ENCODE measurements at regions not wholly inside any gene's neighbourhood (a gene's known extent, or its start where the extent isn't known, plus 50 kb on each side); places are given as distances from the start of the nearest gene placed in this dataset.

DNA sequence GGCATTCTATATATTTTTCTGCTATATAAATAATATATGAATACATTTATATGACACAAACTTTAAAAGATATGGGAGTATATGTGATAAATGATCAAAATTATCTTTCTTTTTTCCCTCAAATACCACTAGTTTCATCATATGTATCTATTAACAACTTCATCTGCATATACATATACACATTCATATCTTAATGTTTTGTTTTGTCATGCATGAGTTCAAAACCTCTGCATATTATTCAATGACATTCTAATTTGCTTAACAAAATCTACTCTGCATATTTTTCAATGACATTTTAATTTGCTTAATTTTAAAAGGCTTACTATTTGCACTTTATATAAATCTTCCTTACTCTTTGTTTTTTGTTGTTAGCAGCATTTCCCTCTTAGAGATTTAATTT, 276.2 kb downstream of the PIK3C3 start:
- TF ChIP-seq POLR2AphosphoS5 (IDR thresholded peaks at IDR 0.05; ENCODE audit: low read depth, low read length) = no peak
- TF ChIP-seq SPI1 (IDR thresholded peaks at IDR 0.05; ENCODE audit: low read depth, low read length) = no peak
- TF ChIP-seq POLR2A (IDR thresholded peaks at IDR 0.05; ENCODE audit: low read depth, low read length) = no peak
- TF ChIP-seq PAX5 (IDR thresholded peaks at IDR 0.05; ENCODE audit: insufficient read depth, low read length, severe bottlenecking) = no peak
- no peak for TF ChIP-seq TAF1 (IDR thresholded peaks at IDR 0.05; ENCODE audit: low read depth, low read length)
- no peak for TF ChIP-seq POU2F2 (IDR thresholded peaks at IDR 0.05; ENCODE audit: low read depth, low read length)
